Chondrocyte (in vitro differentiated cells): ENCODE measurements at regions not wholly inside any gene's neighbourhood (a gene's known extent, or its start where the extent isn't known, plus 50 kb on each side); places are given as distances from the start of the nearest gene placed in this dataset.

Experiments
- DNase-seq: peaks from one replicate; pipeline ENCODE4 v3.0.0; 2021; ENCODE audit warnings: mixed read lengths, low spot score
- H3K27ac Mint-ChIP-seq: one replicate; pipeline ENCODE4 v1.8.0; 2021; ENCODE audit warnings: mild to moderate bottlenecking, moderate library complexity, mixed read lengths; ENCODE audit not compliant: unreplicated experiment
- H3K27me3 Mint-ChIP-seq: 2 replicates; pipeline ENCODE4 v1.8.0; 2021; ENCODE audit warnings: low read depth, mixed read lengths
- H3K36me3 Mint-ChIP-seq: 2 replicates; pipeline ENCODE4 v1.8.0; 2021; ENCODE audit warnings: low read depth, mixed read lengths
- H3K4me1 Mint-ChIP-seq: 2 replicates; pipeline ENCODE4 v1.8.0; 2021; ENCODE audit warnings: low read depth, mild to moderate bottlenecking, mixed read lengths
- H3K4me3 Mint-ChIP-seq: one replicate; pipeline ENCODE4 v1.8.0; 2021; ENCODE audit warnings: mild to moderate bottlenecking, moderate library complexity, mixed read lengths; ENCODE audit not compliant: unreplicated experiment
- H3K9me3 Mint-ChIP-seq: 2 replicates; pipeline ENCODE4 v1.8.0; 2021; ENCODE audit warnings: low read depth, mixed read lengths
- TF ChIP-seq, protein P1 (sequence below): fragments of 200-600 bp; sonication (generic); IDR thresholded peaks from 2 replicates; pipeline ENCODE4 v1.5.0; 2021; ENCODE audit warnings: antibody characterized with exemption, mild to moderate bottlenecking, moderate library complexity

DNA sequence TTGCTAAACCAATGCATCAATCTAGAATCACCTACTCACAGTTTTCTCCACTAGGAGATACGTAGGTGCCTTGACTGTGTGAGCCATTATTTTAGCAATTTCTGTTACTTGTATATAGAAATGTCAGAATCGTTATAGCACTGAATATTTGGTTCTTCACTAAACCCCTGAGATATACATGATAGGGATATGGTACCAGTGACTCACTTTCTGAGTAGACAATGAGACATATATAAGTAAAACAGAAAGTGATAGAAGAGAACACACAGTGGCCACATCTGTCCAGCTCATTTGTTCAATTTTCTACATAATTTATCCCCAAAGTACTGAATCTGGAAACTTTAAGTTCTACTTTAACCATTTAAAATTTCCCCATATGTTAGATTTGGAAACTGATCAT is 1505.5 kb upstream of the TMEM132C start:
- H3K27me3 Mint-ChIP-seq = no peaks in the 10 kb centered on the region
- H3K4me1 Mint-ChIP-seq = no peaks in the 10 kb centered on the region
- no peak overlapping the region for H3K4me3 Mint-ChIP-seq
- H3K27ac Mint-ChIP-seq = no peak overlapping the region
- H3K36me3 Mint-ChIP-seq = no peaks in the 10 kb centered on the region
- TF ChIP-seq, protein P1, sequence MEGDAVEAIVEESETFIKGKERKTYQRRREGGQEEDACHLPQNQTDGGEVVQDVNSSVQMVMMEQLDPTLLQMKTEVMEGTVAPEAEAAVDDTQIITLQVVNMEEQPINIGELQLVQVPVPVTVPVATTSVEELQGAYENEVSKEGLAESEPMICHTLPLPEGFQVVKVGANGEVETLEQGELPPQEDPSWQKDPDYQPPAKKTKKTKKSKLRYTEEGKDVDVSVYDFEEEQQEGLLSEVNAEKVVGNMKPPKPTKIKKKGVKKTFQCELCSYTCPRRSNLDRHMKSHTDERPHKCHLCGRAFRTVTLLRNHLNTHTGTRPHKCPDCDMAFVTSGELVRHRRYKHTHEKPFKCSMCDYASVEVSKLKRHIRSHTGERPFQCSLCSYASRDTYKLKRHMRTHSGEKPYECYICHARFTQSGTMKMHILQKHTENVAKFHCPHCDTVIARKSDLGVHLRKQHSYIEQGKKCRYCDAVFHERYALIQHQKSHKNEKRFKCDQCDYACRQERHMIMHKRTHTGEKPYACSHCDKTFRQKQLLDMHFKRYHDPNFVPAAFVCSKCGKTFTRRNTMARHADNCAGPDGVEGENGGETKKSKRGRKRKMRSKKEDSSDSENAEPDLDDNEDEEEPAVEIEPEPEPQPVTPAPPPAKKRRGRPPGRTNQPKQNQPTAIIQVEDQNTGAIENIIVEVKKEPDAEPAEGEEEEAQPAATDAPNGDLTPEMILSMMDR = no peak
- peaks cover 47% of the 10 kb centered on the region for H3K9me3 Mint-ChIP-seq
- no peak for DNase-seq

DNA sequence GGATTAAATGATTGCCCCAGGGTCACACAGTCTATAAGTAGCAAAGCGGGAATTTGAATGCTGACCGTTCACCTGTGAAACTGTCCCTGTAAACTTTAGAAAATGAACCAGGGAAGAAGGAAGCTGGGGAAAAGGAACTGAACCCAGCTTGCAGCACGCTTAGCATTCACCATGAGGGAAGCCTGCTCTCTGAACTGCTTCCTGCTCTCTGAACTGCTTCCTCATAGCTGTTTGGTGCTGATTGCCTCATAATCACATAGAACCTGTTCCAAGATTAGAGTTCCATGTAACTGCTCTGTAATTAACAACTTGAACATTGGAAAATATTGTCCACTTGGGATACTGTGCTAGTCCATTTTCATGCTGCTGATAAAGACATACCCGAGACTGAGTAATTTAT is 1504.8 kb upstream of the TMEM132C start:
- Mint-ChIP-seq H3K27me3 (no peaks in the 10 kb centered on the region), H3K36me3 (no peaks in the 10 kb centered on the region), H3K4me3 (no peak overlapping the region), H3K4me1 (no peaks in the 10 kb centered on the region), H3K27ac (no peak overlapping the region), H3K9me3 (peaks cover 54% of the 10 kb centered on the region)
- TF ChIP-seq, protein P1 = no peak
- DNase-seq = no peak

DNA sequence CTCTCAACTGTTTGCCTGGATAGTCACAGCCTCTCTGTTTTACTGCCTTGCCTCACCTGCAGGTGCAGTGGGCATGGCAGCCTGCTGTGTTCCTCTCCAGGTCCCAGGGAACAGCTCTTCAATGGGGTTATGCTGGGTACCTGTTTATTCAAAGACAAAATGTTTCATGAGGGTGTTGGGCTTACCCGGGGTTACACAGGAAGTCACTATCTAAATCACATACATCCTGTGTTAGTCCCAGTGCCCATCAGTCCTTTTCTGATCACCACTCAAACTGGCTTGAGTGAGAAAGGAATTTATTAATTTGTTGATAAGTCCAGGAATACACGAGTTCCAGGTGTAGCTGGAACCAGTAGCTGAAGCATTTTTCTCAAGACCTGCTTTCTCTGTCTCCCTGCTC is 1503.6 kb upstream of the TMEM132C start:
- no peak overlapping the region for H3K27ac Mint-ChIP-seq
- H3K36me3 Mint-ChIP-seq = no peaks in the 10 kb centered on the region
- H3K27me3 Mint-ChIP-seq = no peaks in the 10 kb centered on the region
- H3K9me3 Mint-ChIP-seq = peaks cover 57% of the 10 kb centered on the region
- no peak overlapping the region for H3K4me3 Mint-ChIP-seq
- H3K4me1 Mint-ChIP-seq = no peaks in the 10 kb centered on the region
- TF ChIP-seq, protein P1 = no peak
- no peak for DNase-seq

DNA sequence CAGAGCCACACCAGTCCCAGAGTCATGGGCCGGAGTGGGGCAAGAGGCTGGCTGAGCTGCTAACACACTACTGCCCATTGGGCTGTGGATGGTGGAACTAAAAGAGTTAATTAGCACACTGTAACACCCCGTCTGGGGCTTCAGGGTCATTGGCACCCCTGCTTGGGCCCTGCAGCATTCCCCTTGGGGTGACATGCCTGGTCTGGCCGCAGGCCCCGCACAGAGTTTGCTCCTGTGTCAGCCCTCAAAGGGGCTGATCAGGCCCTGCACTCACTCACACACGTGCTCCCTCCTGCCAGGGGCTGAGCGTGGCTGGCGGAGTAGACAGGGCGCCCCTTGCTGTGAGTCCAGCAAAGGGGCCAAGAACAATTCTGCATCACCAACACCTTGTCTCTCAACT is 1499.6 kb upstream of the TMEM132C start:
- no peak for DNase-seq
- TF ChIP-seq, protein P1 = no peak
- Mint-ChIP-seq H3K27ac (no peak overlapping the region), H3K4me3 (no peak overlapping the region), H3K9me3 (peaks cover 53% of the 10 kb centered on the region), H3K27me3 (no peaks in the 10 kb centered on the region), H3K36me3 (no peaks in the 10 kb centered on the region), H3K4me1 (no peaks in the 10 kb centered on the region)

DNA sequence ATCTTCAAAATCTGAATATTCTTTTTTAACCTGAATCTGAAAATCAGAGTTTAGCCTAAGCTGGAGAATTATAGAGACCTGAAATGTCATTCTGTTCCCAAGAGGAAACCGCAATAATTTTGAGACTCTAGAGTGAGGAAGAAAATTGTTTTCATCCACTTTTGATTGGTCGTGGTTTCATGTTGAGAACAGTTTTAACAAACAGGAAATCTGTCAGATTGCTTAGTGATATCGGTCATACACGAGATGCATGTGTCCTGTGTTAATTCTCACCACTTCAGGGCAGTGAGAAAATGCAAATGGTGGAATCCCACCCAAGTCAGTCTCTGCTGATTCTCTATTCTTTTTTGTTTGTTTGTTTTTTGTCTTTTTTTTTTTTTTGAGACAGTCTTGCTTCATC is 1498.5 kb upstream of the TMEM132C start:
- Mint-ChIP-seq H3K4me3 (no peak overlapping the region), H3K27ac (no peak overlapping the region), H3K4me1 (no peaks in the 10 kb centered on the region), H3K36me3 (no peaks in the 10 kb centered on the region), H3K27me3 (no peaks in the 10 kb centered on the region), H3K9me3 (peaks cover 53% of the 10 kb centered on the region)
- DNase-seq = no peak
- TF ChIP-seq, protein P1 = no peak
